GM18907 (cell line): ENCODE measurements at regions not wholly inside any gene's neighbourhood (a gene's known extent, or its start where the extent isn't known, plus 50 kb on each side); places are given as distances from the start of the nearest gene placed in this dataset.

Source experiments
- ATAC-seq: cut with Tn5 transposase; IDR thresholded peaks from one replicate; pipeline ENCODE4 v1.9.1; 2021; ENCODE audit warnings: mild to moderate bottlenecking, moderate library complexity; ENCODE audit not compliant: unreplicated experiment

DNA sequence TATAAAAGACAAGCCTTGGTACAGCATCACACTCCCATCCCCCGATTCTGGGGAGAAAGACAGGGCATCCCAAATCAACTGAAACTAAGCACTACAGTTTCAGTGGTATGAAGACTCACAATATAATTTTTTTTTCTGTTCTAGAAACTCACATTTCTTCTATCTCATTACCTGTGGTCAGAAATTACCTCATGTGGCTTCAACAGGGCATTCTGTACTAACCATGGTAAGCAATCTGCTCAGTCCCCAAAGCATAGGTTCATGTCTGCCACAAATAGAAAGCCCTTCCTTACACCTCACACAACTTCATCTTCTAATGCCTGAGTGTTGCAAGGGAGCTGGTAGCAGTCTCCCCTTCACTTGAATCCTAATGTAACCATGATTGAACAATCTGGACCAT, 147.4 kb upstream of the POU2AF2 start:
- ATAC-seq: peak; percentile 88

DNA sequence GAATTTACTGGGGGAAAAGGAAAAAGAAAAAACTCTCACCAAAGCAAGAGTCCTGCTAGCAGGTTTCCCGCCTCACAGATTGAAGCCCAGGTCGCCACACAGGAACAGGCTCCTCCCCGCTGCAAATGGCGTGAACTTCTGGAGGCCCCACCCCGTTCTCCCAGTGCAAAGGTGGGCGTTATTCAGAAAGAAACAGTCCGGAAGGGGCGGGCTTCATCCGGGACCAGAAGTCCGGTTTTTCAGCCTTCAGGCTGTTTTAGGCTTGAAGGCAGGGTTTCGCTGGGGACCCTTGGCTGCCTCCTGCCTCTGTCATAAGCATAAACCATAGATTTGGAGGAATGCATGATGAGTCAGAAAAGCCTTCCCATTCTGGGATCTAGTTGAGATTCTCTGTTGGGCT, 148.3 kb upstream of the POU2AF2 start:
- no peak for ATAC-seq

DNA sequence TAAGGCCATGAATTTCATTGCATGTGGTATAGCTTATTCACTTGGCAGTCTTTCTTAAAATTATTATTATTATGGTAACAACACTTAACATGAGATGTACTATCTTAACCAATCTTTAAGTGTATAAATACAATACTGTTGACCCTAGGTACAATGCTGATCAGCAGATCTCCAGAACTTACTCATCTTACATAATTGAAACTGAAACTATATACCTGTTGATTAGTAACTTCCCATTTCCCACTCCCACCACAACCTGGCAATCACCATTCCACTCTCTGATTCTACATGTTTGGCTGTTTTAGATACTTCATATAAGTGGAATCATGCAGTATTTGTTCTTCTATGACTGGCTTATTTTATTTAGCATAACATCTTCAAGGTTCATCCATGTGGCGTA, 150.2 kb upstream of the POU2AF2 start:
- peak; percentile 58 for ATAC-seq

DNA sequence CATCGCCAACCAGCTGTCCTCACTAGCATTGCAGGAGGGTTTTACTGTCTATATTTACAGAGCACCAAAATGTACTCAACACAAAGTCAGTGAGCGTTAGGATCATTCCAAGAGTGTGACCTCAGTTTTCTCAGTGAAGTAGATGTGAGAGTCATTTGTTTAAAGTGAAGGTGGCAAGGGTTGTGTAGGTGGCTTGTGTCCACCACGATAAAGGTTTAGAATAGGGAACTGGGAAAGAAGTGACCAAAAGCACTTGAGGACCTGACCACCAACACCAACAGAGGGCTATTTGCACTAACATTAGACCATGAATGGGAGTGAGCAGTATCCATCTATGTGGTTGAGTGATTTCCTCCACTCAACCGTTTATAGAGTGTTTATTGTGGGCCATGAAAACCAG, 152.5 kb upstream of the POU2AF2 start:
- ATAC-seq: no peak

DNA sequence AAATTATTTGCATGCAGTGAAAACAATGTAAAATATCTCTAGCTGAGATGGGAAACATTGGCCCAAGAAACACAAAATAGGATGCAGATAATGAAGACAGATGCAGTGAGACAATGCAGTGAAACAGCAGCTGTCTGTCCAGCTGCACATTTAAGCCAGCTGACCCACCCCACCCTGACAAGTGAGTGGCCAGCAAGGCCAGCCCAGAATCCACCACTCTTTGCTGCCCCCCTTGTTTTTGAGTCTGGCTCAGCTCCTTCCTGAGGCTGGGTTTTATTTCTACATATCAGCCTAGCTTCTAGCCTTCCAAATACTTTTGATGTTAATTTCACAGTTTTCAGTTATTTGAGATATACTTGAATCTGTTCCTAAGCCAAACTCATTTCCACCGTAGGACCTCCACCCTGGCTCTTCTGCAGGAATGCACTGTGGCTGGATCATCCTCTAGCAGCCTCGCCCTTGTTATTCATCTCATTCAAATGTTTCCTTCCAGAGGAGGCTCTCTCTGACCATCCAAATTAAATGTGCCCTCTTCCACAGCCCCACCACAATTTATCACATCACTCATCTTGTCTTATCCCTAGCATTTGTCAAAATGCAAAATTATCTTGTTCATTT, 154.1 kb upstream of the POU2AF2 start:
- ATAC-seq: no peak

DNA sequence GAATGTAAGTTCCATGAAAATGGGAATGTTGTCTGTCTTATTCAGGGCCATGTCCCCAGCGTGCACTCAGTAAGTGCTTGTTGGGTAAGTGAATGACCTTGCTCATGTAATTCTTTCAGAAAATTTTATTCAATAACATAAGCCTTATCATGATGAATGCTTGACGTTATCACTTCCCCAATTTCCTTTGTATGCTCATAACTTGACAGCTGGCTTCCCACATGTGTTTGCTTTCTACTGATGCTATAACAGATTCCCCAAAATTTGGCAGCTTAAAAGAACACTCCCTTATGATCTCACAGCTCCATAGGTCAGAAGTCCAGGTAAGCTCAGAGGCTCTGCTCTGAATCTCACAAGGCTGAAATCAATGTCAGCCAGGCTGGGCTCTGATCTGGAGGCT, 155.8 kb upstream of the POU2AF2 start:
- no peak for ATAC-seq

DNA sequence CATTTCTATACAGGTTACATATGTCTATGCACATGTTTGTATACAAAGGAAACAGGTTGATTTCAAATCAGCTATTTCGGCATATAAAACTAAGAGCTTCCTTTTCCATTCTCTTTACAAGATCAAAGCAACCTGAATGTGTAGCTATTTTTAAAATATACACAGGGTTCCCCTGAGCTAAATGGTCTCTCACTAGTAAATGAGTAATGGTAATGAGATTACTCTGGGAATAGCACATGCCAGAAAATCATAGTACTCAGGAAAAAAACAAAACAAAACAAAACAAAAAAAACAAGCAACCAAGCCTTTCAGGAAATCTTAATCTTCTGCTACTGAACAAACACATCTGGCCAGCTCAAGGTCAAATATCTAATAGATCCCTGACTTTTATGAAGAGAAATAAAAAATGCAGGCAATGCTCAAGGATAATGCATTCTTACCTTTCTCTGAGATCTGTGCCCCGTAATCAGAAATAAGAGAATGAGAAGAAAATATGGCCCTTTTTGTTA, 156.6 kb upstream of the POU2AF2 start:
- ATAC-seq: no peak

DNA sequence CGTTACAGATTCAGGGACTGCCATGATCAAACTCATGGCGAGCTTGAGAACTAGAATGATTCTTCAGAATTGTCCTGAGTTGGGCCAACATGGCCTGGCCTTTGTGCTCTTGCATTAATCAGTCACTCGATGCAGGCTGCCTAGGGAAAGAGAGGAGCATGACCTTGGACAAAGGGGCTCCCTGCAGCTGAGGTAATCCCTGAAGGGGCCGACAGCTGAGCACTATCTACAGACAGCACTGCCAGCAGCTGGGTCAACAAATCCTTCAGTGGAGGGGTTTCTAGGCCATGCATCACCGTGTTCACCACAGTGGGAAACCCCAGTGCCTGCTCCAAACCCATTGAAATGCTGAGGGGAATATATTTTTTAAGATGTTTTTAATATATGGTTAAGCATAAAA, 159.5 kb upstream of the POU2AF2 start:
- ATAC-seq: peak; percentile 59

DNA sequence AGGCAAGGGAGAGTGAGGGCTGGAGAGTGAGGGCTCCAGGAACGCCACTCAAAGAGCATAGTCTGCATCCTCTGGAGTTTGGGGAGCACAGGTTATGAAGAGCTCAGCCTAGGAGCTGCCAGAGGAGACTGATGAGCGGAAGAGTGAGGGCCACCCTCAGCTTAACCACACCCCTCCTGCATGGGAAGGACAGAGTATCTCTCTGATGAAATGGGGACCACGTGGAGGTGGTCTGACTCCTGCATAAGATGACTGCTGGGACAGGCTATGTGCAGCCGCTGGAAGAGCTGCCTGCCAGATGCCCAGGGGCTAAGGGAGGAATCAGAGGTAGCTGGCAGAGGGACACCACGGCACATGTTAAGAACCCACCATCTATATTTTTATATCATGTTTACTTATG, 162.9 kb upstream of the POU2AF2 start:
- no peak for ATAC-seq

DNA sequence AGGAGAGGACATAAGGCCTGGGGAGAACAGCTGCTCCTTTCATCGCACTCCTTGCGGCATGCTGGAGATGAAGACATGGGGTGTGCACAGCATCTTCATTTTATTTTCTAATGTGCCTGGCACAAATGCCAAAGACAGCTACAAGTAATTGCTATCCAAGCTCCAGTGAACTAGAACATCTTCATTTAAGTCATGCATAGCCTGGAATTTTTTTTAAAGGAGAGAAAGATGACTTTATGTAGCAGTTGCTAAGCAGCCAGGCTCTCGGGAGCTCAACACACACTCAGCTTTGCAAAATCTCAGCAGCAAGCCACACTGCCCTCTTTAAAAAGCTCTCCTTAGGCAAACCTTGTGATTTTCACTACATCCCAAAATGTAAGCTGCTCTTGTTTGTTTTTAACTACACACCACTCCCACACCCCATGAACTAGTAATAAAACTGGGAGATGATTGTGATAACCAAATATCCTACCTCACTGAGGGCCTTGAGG, 164.5 kb upstream of the POU2AF2 start:
- no peak for ATAC-seq

DNA sequence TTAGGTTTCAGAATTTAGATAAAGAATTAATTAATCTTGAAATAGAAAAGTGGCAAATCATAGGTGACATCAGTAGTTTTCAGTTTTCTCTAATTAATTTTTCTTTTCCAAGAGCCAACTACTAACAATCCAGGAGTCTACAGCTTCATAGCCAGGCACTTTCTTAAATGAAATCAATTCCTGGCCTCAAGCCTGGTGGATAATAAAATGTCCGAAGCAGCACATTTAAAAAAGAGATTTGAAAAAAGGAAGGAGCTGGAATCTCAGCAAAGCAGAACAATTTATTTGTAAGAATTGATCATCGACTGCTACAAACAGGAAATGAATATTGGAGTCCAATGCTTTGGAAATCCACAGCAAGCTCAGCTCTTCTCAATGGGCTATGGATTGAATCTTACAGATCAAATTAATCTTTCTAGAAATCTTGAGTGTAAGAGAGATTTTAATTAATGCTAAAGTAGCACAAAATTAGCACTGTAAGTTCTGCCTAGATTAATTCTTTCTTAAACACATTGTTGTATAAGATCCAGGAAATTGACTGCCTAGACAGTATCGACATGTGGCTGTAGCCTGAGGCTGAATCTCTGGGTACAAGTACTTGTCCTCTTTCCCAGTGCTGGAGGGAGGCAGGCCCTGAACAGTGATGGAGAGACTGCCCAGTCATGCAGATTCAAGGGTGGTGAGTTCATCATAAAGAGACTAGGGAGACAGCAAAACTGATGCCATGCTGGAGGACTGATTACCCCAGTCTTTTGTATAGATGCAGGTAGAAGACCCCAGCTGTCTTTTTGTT, 167.8 kb upstream of the POU2AF2 start:
- no peak for ATAC-seq

DNA sequence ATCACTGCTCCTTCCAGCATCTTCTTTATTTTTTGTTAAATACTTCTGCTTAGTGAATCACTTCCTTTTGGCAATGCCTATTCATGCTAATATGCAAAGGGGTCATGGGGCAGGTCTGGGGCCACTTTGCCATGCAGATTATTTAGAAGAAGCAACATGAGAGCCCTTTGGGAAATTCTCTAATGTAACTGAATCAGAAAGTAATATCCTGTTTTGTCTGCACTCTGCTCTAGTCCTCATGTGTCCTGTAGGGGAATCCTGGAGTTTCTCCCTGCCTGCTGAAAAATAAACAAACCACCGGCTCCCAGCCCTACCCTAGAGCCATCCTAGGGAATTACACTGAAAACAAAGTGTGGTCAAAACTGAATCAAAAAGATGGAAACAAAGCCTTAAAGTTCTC, 176.5 kb upstream of the POU2AF2 start:
- no peak for ATAC-seq

DNA sequence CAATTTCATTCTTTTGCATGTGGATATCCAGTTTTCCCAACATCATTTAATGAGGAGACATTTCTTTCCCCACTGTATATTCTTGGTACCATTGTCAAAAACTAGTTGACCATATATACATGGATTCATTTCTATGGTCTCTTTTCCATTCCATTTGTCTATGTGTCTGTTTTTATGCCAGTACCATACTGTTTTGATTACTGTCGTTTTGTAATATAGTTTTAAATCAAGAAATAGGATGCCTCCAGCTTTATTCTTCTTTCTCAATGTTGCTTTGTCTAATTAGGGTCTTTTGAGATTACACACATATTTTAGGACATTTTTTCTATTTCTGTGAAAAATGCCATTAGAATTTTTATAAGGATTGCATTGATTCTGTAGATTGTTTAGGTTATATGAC, 177.5 kb upstream of the POU2AF2 start:
- no peak for ATAC-seq

DNA sequence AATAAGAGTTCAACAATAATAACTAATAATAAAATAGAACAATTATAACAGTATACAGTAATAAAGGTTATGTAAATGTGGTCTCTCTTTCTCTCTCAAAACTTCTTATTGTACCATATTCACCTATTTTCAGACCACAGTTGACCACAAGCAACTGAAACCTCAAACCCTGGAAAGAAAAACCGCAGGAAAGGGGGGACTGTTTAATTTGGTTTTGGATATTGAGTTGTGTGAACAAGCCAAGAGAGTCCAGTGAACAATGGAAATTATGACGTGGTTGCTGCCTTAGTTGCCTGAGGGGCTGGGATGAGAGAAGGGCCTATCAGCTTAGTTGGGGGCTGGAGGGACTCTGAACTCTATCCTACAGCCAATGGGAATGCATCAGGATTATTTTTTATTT, 178.7 kb upstream of the POU2AF2 start:
- ATAC-seq: no peak

DNA sequence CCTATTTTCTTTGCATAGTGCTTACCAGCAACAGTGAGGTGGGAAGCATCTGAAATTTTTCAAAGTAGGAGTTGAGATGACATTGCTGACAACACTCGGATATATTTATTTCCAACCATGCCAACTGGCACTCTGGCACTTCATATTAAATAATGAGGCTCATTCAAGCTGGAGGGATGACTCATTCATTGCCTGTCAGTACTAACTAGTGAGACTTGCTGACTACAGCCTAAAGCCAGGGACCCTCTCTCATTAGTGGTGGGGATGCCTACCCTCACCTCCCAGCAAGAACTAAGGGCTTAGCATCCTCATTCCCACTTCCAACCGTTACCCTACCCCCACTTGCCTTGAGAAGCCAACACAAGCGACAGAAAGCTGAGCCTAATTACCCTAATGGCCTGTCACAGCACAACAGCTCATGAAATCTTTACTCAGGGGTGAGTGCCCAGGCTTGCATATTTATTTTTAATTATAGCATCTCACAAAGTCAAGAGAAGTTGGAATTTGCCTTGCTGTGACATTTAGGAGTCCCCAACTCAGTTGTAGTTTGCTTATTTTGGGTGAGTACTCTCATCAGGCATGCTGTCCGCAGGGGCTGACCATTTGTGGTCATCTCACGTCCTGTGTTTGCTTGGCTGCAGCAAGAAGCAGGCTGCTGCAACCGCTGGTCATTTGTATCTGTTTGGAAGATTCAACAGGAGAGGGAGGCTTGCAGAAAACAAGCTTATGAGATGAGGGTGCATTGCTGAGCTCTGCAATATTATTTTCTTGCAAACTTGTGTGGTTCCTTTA, 181.6 kb upstream of the POU2AF2 start:
- ATAC-seq: no peak

DNA sequence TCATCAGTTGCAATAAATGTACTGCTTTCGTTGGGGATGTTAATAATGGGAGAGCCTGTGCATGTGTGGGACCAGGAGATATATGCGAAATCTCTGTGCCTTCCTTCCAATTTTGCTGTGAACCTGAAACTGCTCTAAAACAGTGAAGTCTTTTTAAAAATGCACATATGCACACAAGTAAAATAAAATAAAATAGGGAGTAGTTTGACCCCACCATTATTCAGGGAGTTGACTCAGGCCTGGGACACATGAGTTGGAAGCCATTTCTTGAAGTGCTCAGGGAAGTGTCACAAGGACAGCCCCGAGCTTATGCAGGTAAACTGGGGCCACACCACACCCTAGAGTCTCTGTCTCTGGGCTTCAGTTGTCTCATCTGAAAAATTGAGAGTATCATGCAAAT, 183.1 kb upstream of the POU2AF2 start:
- ATAC-seq: no peak

DNA sequence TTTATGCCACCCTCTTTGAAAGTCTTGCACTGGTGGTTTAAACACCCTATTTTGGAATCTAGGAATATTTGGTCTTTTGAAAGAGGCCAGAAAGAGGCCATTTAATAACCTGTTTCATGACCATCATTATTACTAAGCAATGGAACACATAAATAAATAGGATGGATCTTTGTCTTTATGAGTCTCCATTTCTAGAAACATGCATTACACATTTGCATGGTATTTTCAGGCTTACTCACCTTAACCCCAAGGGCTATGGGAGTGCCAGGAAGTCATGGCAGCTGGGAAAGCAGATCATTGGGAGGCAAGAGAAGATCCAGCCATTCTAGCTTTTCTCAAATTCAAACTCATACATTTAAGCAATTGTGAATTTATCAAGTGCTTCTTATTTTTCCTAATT, 185.8 kb upstream of the POU2AF2 start:
- ATAC-seq: no peak

DNA sequence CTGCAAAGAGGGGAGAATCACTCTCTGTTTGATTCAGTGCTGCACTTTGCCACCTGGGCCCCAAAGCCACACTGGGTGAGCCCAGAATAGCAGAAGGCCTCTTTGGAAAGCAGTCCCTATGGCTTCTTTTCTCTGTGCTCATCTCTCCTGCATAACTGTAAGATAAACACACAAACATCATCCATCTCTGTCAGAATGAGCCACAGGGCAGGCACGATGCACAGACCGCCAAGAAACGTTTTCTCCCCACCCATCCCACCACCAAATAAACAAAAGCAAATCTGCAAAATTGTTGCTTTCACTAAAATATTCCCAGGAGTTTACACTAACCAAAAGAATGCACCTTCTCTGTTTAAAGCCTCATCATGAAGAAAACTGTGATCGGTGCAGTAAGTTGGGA, 196.4 kb upstream of the POU2AF2 start:
- no peak for ATAC-seq

DNA sequence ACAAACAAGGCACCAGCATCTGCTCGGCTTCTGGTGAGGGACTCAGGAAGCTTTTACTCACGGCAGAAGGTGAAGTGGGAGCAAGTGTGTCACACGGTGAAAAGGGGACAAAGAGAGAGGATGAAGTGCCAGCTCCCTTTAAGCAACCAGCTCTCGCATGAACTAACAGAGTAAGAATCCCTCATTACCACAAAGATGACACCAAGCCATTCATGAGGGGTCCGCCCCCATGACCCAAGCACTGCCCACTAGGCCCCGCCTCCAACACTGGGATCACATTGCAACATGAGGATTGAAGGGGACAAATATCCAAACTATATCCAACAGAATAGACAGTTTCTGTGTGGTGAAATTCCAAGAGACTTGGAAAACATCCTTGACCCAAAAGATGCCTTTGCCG, 198.2 kb upstream of the POU2AF2 start:
- ATAC-seq: no peak

DNA sequence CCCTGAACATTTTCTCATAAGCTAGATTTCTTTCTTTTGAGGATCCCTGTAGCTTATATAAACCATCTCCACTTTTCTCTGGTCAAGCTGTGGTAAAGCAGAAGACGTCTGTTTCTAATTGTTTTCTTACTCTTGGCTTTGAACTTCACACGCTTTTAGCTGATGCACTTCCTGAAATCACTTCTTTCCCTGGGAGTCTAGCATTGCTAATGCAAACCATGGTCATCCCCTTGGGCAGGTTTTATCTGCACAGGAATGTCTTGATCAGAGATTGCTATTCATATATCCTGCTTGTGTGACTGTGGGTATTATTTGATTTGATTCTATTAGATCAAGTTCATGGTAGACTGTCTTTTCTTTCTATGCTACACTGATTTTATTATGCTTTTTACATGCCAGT, 199.2 kb upstream of the POU2AF2 start:
- ATAC-seq: no peak

DNA sequence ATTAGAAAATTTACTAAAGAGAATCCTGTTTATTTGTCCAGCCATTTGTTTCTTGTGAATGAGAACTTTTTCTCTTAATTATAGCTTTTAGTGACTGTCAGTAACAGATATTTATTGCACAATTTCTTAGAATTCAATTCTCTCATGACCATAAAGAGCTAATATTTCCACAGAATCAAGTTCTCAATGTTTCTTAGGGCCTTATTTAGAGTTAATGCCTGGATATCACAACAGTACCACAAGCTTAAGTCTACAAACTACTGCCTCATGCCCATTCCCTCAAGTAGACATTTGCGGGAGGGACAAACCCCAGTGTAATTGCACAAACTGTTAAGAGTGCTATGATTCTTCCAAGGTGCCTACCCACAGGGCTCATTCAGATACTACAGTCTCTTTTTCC, 199.7 kb upstream of the POU2AF2 start:
- no peak for ATAC-seq

DNA sequence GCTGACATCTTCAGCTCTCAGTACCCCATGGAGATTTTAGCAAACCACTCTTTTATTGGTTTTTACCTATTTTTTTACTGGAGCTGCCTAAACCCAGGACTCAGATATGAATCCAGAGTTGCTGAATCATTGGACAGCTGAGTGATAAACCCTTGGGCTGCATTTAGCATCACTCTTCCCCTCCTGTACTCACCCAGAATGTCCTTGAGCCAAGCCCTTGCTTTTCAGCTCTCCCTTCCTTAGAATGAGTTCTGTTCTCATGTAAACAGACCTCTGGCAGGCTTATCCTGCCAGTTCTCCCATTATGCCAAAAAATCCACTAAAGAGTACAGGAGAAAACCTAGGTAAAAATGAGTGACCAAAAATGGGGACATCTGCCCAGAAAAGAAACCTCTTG, 200.1 kb upstream of the POU2AF2 start:
- ATAC-seq: no peak
